ENCODE measurements at regions not wholly inside any gene's neighbourhood (a gene's known extent, or its start where the extent isn't known, plus 50 kb on each side); places are given as distances from the start of the nearest gene placed in this dataset.

GRCh38 chr2:134780972-134781371 is 57.4 kb upstream of the ACMSD start:
- Mint-ChIP-seq H3K9me3 (no peaks in the 10 kb centered on the region), H3K36me3 (ENCODE audit: low read depth) (no peaks in the 10 kb centered on the region), H3K4me3 (no peak overlapping the region), H3K4me1 (peaks cover 3% of the 10 kb centered on the region), H3K27me3 (ENCODE audit: insufficient read depth) (peaks cover 31% of the 10 kb centered on the region), H3K27ac (no peak overlapping the region)
- H3K9ac ChIP-seq (ENCODE audit: extremely low read depth, low read length, poor library complexity, severe bottlenecking): no peak overlapping the region
- WGBS, 2 experiments (ENCODE audit: insufficient coverage in 1 of 2, insufficient read length in 1 of 2): 83% methylated on average over 1 of the region's 1 CpG; no CpG with 5 or more reads in 1 of the 2 experiments
- no peak overlapping the region for H3K4me3 ChIP-seq (ENCODE audit: low read length)
- peaks cover 3% of the 10 kb centered on the region for H3K4me1 ChIP-seq (ENCODE audit: control insufficient read depth, insufficient read depth, low read length)
- DNase-seq: no peak
- no peaks in the 10 kb centered on the region for H3K36me3 ChIP-seq (ENCODE audit: control insufficient read depth, insufficient read depth, low read length)
- H3K27ac ChIP-seq (ENCODE audit: low read depth, low read length): no peak overlapping the region
- peaks cover 39% of the 10 kb centered on the region for H3K27me3 ChIP-seq (ENCODE audit: control insufficient read depth, insufficient read depth, low read length, poor library complexity, severe bottlenecking)
- TF ChIP-seq CTCF (conservative IDR thresholded peaks at IDR 0.05): no peak
- H3K9me3 ChIP-seq (ENCODE audit: control insufficient read depth, low read length): no peaks in the 10 kb centered on the region

- Mint-ChIP-seq H3K4me1 (no peaks in the 10 kb centered on the region), H3K36me3 (ENCODE audit: low read depth) (no peaks in the 10 kb centered on the region)
- WGBS, 2 experiments (ENCODE audit: insufficient coverage in 1 of 2, insufficient read length in 1 of 2): 85 to 93% methylated on average over 4 to 7 of the region's 7 CpGs
Observed at GRCh38 chr2:134782107-134782506, 56.3 kb upstream of the ACMSD start.

GRCh38 chr2:134782792-134783191 is 55.6 kb upstream of the ACMSD start:
- WGBS, 2 experiments (ENCODE audit: insufficient coverage in 1 of 2, insufficient read length in 1 of 2): 86 to 95% methylated on average over 2 to 3 of the region's 3 CpGs
- no peak overlapping the region for H3K27ac ChIP-seq (ENCODE audit: low read depth, low read length)
- no peaks in the 10 kb centered on the region for H3K4me1 ChIP-seq (ENCODE audit: control insufficient read depth, insufficient read depth, low read length)
- peaks cover 4% of the 10 kb centered on the region for H3K9me3 Mint-ChIP-seq
- no peak overlapping the region for H3K27ac Mint-ChIP-seq
- H3K4me1 Mint-ChIP-seq: no peaks in the 10 kb centered on the region
- no peak overlapping the region for H3K4me3 Mint-ChIP-seq
- peak; percentile 70 for TF ChIP-seq CTCF (conservative IDR thresholded peaks at IDR 0.05)
- H3K9ac ChIP-seq (ENCODE audit: extremely low read depth, low read length, poor library complexity, severe bottlenecking): no peak overlapping the region
- H3K9me3 ChIP-seq (ENCODE audit: control insufficient read depth, low read length): no peaks in the 10 kb centered on the region
- no peaks in the 10 kb centered on the region for H3K36me3 Mint-ChIP-seq (ENCODE audit: low read depth)
- peak; percentile 50 for DNase-seq
- H3K27me3 ChIP-seq (ENCODE audit: control insufficient read depth, insufficient read depth, low read length, poor library complexity, severe bottlenecking): peaks cover 21% of the 10 kb centered on the region
- H3K36me3 ChIP-seq (ENCODE audit: control insufficient read depth, insufficient read depth, low read length): no peaks in the 10 kb centered on the region
- H3K4me3 ChIP-seq (ENCODE audit: low read length): no peak overlapping the region
- peaks cover 18% of the 10 kb centered on the region for H3K27me3 Mint-ChIP-seq (ENCODE audit: insufficient read depth)

More at GRCh38 chr2:134782107-134782506, 56.3 kb upstream of the ACMSD start:
- H3K4me3 ChIP-seq (ENCODE audit: low read length): no peak overlapping the region
- H3K4me1 ChIP-seq (ENCODE audit: control insufficient read depth, insufficient read depth, low read length): no peaks in the 10 kb centered on the region
- TF ChIP-seq CTCF (conservative IDR thresholded peaks at IDR 0.05): no peak
- Mint-ChIP-seq H3K4me3 (no peak overlapping the region), H3K27ac (no peak overlapping the region), H3K27me3 (ENCODE audit: insufficient read depth) (peaks cover 23% of the 10 kb centered on the region), H3K9me3 (peaks cover 4% of the 10 kb centered on the region)
- H3K27ac ChIP-seq (ENCODE audit: low read depth, low read length): no peak overlapping the region
- no peak overlapping the region for H3K9ac ChIP-seq (ENCODE audit: extremely low read depth, low read length, poor library complexity, severe bottlenecking)
- H3K9me3 ChIP-seq (ENCODE audit: control insufficient read depth, low read length): no peaks in the 10 kb centered on the region
- DNase-seq: no peak
- H3K27me3 ChIP-seq (ENCODE audit: control insufficient read depth, insufficient read depth, low read length, poor library complexity, severe bottlenecking): peaks cover 27% of the 10 kb centered on the region
- no peaks in the 10 kb centered on the region for H3K36me3 ChIP-seq (ENCODE audit: control insufficient read depth, insufficient read depth, low read length)

Data from endodermal cell (in vitro differentiated cells).